ENCODE measurements at regions not wholly inside any gene's neighbourhood (a gene's known extent, or its start where the extent isn't known, plus 50 kb on each side); places are given as distances from the start of the nearest gene placed in this dataset.

DNA sequence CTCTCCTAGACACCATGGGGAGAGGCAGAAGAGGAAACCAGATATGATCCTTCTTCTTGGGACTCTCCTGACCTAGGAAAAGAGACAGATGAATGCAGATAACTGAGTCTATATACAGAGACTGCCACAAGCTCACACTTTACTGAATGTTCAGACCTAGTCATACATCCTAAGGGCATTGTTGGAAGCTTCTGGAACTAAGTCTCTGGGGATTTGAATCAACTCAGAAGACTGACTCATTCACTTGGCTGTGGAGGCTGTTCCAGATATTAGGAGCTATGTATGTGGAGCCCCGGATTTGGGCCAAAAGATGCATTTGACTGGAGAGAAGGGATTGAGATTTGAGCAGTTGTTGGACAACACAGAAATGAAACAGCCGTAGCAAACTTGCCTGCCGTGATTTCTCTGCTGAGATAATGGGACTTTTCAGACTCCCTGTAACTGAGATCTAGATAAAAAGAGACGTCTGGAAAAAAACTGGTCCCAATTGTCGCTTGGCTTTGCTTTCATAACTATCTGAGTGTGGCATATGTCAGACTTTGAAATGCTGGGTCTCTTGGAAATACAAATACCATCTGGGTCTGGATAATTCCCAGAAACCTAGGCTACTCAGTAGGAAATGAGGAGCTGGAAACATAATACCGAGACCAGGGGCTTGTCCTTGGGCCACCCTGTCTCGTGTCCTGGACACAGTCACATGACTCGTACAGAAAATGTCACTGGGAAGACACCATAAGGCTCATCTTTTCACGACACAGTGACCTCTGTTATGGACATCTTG lies 396.8 kb downstream of the NUAK1 start:
- Histone ChIP-seq H3K9me3 (ENCODE audit: low read length) (no peaks in the 10 kb centered on the region), H3K4me1 (ENCODE audit: low read length) (no peaks in the 10 kb centered on the region), H3K4me3 (ENCODE audit: low read length) (no peak overlapping the region), H3K9ac (ENCODE audit: low read length) (no peak overlapping the region), H3K36me3 (ENCODE audit: insufficient read depth, low read length) (no peaks in the 10 kb centered on the region), H3K27ac (ENCODE audit: low read length) (no peak overlapping the region), H2AFZ (ENCODE audit: low read length) (no peak overlapping the region), H4K20me1 (ENCODE audit: insufficient read depth, low read depth, low read length) (no peaks in the 10 kb centered on the region), H3K4me2 (ENCODE audit: low read depth, low read length, poor library complexity, severe bottlenecking) (no peak overlapping the region), H3K27me3 (ENCODE audit: low read length) (0 out of 2 replicates have a peak, but pooled peaks cover 3% of the 10 kb centered on the region), H3K9me2 (replicated peaks; ENCODE audit: insufficient read depth, low read length) (no peaks in the 10 kb centered on the region), H3K79me2 (ENCODE audit: low read length) (no peaks in the 10 kb centered on the region)
- no peak for DNase-seq

DNA sequence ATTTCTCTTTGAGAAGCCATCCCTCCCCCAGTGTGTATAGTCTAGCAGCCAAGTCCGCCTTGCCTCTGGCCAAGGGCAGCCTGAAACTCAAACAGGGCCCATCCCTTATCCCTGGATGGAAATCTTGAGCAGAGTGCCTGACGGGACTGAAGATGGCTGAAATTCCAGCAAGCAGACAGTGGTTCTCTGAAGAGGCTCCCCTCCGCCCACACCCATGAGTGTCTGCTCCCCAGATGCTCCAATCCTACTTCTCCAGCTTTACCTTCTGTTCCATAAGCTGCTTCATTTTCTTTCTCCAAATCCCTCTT lies 396.2 kb downstream of the NUAK1 start:
- no peak for DNase-seq
- Histone ChIP-seq H3K36me3 (ENCODE audit: insufficient read depth, low read length) (no peaks in the 10 kb centered on the region), H2AFZ (ENCODE audit: low read length) (no peak overlapping the region), H3K4me2 (ENCODE audit: low read depth, low read length, poor library complexity, severe bottlenecking) (no peak overlapping the region), H3K4me1 (ENCODE audit: low read length) (no peaks in the 10 kb centered on the region), H3K4me3 (ENCODE audit: low read length) (no peak overlapping the region), H3K79me2 (ENCODE audit: low read length) (no peaks in the 10 kb centered on the region), H3K27me3 (ENCODE audit: low read length) (0 out of 2 replicates have a peak, but pooled peaks cover 3% of the 10 kb centered on the region), H4K20me1 (ENCODE audit: insufficient read depth, low read depth, low read length) (no peaks in the 10 kb centered on the region), H3K9me3 (ENCODE audit: low read length) (no peaks in the 10 kb centered on the region), H3K9ac (ENCODE audit: low read length) (no peak overlapping the region), H3K9me2 (replicated peaks; ENCODE audit: insufficient read depth, low read length) (no peaks in the 10 kb centered on the region), H3K27ac (ENCODE audit: low read length) (no peak overlapping the region)

- Histone ChIP-seq H3K27ac (ENCODE audit: low read length) (no peak overlapping the region), H4K20me1 (ENCODE audit: insufficient read depth, low read depth, low read length) (no peaks in the 10 kb centered on the region), H3K27me3 (ENCODE audit: low read length) (0 out of 2 replicates have a peak, but pooled peaks cover 3% of the 10 kb centered on the region), H3K4me3 (ENCODE audit: low read length) (no peak overlapping the region), H3K79me2 (ENCODE audit: low read length) (no peaks in the 10 kb centered on the region), H3K9me2 (replicated peaks; ENCODE audit: insufficient read depth, low read length) (no peaks in the 10 kb centered on the region), H2AFZ (ENCODE audit: low read length) (no peak overlapping the region), H3K4me2 (ENCODE audit: low read depth, low read length, poor library complexity, severe bottlenecking) (no peak overlapping the region), H3K36me3 (ENCODE audit: insufficient read depth, low read length) (no peaks in the 10 kb centered on the region), H3K4me1 (ENCODE audit: low read length) (no peaks in the 10 kb centered on the region), H3K9me3 (ENCODE audit: low read length) (no peaks in the 10 kb centered on the region), H3K9ac (ENCODE audit: low read length) (no peak overlapping the region)
- no peak for DNase-seq
Observed at GRCh38 chr12:105744371-105745058, 394.2 kb downstream of the NUAK1 start.

DNA sequence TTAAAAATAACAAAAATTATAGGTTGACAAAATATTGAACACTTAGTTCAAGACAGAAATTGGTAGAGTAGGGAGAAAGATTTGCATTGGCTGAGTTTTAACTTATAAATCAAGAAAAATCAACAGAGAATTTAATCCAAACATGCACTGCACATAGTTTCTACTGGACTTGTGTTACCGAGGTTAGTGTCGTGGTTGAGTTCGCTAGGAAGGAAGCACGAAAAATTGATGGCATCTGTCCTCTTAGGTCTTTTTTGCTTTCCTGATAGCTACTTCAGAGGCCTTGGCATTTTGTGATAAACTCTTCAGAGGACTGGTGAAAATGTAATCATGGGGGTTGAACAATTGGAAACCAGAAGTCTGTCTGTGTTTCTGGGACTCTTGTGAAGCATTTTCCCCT lies 392.9 kb downstream of the NUAK1 start:
- no peaks in the 10 kb centered on the region for H3K79me2 ChIP-seq (ENCODE audit: low read length)
- no peaks in the 10 kb centered on the region for H3K4me1 ChIP-seq (ENCODE audit: low read length)
- no peaks in the 10 kb centered on the region for H3K36me3 ChIP-seq (ENCODE audit: insufficient read depth, low read length)
- no peaks in the 10 kb centered on the region for H3K9me2 ChIP-seq (replicated peaks; ENCODE audit: insufficient read depth, low read length)
- no peaks in the 10 kb centered on the region for H4K20me1 ChIP-seq (ENCODE audit: insufficient read depth, low read depth, low read length)
- no peak overlapping the region for H3K27ac ChIP-seq (ENCODE audit: low read length)
- 0 out of 2 replicates have a peak, but pooled peaks cover 3% of the 10 kb centered on the region for H3K27me3 ChIP-seq (ENCODE audit: low read length)
- no peak overlapping the region for H3K4me2 ChIP-seq (ENCODE audit: low read depth, low read length, poor library complexity, severe bottlenecking)
- H3K4me3 ChIP-seq (ENCODE audit: low read length), result no peak overlapping the region
- no peak overlapping the region for H2AFZ ChIP-seq (ENCODE audit: low read length)
- no peaks in the 10 kb centered on the region for H3K9me3 ChIP-seq (ENCODE audit: low read length)
- no peak overlapping the region for H3K9ac ChIP-seq (ENCODE audit: low read length)
- no peak for DNase-seq

DNA sequence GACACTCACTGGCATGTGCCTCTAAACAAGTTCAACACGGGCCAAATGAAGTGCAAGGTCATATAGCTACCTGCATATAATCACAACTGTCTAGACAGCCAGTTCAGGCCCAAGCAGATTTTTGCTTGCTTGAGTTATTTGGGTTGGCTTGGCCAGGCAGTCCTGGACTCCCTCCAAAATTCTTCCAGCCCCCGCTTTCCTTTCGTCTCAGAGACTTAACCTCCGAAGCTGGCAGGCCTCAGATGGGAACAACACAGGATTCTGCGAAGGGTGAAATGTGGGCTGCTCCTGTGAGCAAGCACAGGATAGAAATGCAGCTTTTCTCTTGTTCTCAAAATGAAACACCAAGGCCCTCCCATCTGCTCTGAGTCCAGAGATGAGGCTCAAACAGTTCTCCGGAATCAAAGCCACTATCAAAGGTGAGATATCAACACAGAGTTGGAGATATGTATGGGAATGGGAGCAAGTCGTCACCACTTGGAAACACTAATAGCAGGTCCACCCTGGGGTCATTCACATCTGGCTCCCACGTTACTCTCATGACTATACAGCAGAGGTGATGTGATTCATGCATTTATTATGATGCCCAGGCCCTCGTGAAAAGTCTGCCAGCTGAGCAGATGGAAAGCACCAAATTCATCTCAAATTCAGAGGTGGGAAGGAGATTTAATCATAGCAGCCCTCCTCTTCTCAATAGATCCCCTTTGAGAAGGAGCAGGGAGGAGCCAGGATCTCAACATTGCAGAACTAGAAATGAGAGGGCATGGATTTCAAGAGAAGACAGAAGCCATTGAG lies 389.8 kb downstream of the NUAK1 start:
- H2AFZ ChIP-seq (ENCODE audit: low read length), result no peak overlapping the region

GRCh38 chr12:105750096-105750495 lies 388.7 kb downstream of the NUAK1 start:
- no peak overlapping the region for H2AFZ ChIP-seq (ENCODE audit: low read length)
- no peak for DNase-seq
- no peaks in the 10 kb centered on the region for H3K9me2 ChIP-seq (replicated peaks; ENCODE audit: insufficient read depth, low read length)
- H3K9me3 ChIP-seq (ENCODE audit: low read length), result no peaks in the 10 kb centered on the region
- H3K27ac ChIP-seq (ENCODE audit: low read length), result no peak overlapping the region
- 0 out of 2 replicates have a peak, but pooled peaks cover 3% of the 10 kb centered on the region for H3K27me3 ChIP-seq (ENCODE audit: low read length)
- H3K36me3 ChIP-seq (ENCODE audit: insufficient read depth, low read length), result no peaks in the 10 kb centered on the region
- H3K79me2 ChIP-seq (ENCODE audit: low read length), result no peaks in the 10 kb centered on the region
- H3K4me3 ChIP-seq (ENCODE audit: low read length), result no peak overlapping the region
- no peak overlapping the region for H3K4me2 ChIP-seq (ENCODE audit: low read depth, low read length, poor library complexity, severe bottlenecking)
- H3K4me1 ChIP-seq (ENCODE audit: low read length), result no peaks in the 10 kb centered on the region
- H4K20me1 ChIP-seq (ENCODE audit: insufficient read depth, low read depth, low read length), result no peaks in the 10 kb centered on the region
- no peak overlapping the region for H3K9ac ChIP-seq (ENCODE audit: low read length)

More for the DNA sequence above, 389.8 kb downstream of the NUAK1 start:
- no peak overlapping the region for H3K4me3 ChIP-seq (ENCODE audit: low read length)
- 0 out of 2 replicates have a peak, but pooled peaks cover 3% of the 10 kb centered on the region for H3K27me3 ChIP-seq (ENCODE audit: low read length)
- no peaks in the 10 kb centered on the region for H3K9me2 ChIP-seq (replicated peaks; ENCODE audit: insufficient read depth, low read length)
- no peaks in the 10 kb centered on the region for H3K4me1 ChIP-seq (ENCODE audit: low read length)
- H3K36me3 ChIP-seq (ENCODE audit: insufficient read depth, low read length), result no peaks in the 10 kb centered on the region
- no peaks in the 10 kb centered on the region for H3K9me3 ChIP-seq (ENCODE audit: low read length)
- no peaks in the 10 kb centered on the region for H3K79me2 ChIP-seq (ENCODE audit: low read length)
- DNase-seq, result no peak
- no peak overlapping the region for H3K4me2 ChIP-seq (ENCODE audit: low read depth, low read length, poor library complexity, severe bottlenecking)
- no peak overlapping the region for H3K27ac ChIP-seq (ENCODE audit: low read length)
- H3K9ac ChIP-seq (ENCODE audit: low read length), result no peak overlapping the region
- H4K20me1 ChIP-seq (ENCODE audit: insufficient read depth, low read depth, low read length), result no peaks in the 10 kb centered on the region

DNA sequence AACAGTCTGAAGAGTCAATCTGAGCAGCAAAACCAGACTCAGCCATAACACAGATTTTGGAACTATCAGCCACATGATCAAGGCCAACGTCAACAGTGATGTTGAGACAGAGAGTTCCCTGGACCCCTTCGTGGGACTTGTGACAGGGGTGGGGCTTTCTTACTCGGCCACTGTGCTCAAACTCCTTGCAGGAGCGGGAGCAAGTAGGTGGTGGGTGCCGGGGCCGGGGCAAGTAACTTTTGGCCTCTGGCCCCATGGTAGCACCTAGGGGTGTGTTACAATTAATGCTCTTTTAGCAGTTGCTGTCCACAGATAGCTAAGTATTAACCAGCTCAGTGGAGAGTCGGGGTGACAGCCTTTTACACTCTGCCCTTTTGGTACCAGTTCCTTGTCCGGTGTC lies 384.4 kb downstream of the NUAK1 start:
- Histone ChIP-seq H3K27ac (ENCODE audit: low read length) (no peak overlapping the region), H3K4me2 (ENCODE audit: low read depth, low read length, poor library complexity, severe bottlenecking) (no peak overlapping the region), H3K9me2 (replicated peaks; ENCODE audit: insufficient read depth, low read length) (no peaks in the 10 kb centered on the region), H2AFZ (ENCODE audit: low read length) (no peak overlapping the region), H3K79me2 (ENCODE audit: low read length) (no peaks in the 10 kb centered on the region), H3K4me3 (ENCODE audit: low read length) (no peak overlapping the region), H3K4me1 (ENCODE audit: low read length) (no peaks in the 10 kb centered on the region), H3K36me3 (ENCODE audit: insufficient read depth, low read length) (no peaks in the 10 kb centered on the region), H3K9me3 (ENCODE audit: low read length) (no peaks in the 10 kb centered on the region), H3K27me3 (ENCODE audit: low read length) (no peaks in the 10 kb centered on the region), H3K9ac (ENCODE audit: low read length) (no peak overlapping the region), H4K20me1 (ENCODE audit: insufficient read depth, low read depth, low read length) (no peaks in the 10 kb centered on the region)
- peak; percentile 31 for DNase-seq

DNA sequence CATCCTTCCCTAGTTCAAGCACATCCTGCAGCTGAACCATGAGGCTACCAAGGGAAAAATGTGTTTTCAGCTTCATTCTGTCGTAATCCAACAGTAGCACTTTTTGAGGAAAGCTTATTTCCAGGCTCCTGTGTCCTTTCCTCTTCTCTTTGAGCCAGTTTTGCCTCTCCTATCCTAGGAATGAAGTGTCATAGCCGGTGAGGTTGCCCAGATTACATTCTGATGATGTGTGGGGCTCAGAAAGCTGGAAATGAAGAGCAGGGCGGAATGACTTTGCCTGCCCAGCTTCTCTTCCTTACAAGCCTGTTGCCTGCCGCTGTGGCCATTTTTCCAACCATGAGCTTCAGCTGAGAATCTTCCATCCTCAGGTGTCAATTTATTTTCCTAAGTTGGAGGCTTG lies 381.8 kb downstream of the NUAK1 start:
- DNase-seq, result no peak
- no peaks in the 10 kb centered on the region for H3K79me2 ChIP-seq (ENCODE audit: low read length)
- H3K9me3 ChIP-seq (ENCODE audit: low read length), result no peaks in the 10 kb centered on the region
- H3K9me2 ChIP-seq (replicated peaks; ENCODE audit: insufficient read depth, low read length), result no peaks in the 10 kb centered on the region
- no peak overlapping the region for H3K4me2 ChIP-seq (ENCODE audit: low read depth, low read length, poor library complexity, severe bottlenecking)
- no peaks in the 10 kb centered on the region for H4K20me1 ChIP-seq (ENCODE audit: insufficient read depth, low read depth, low read length)
- H3K27ac ChIP-seq (ENCODE audit: low read length), result no peak overlapping the region
- H3K27me3 ChIP-seq (ENCODE audit: low read length), result no peaks in the 10 kb centered on the region
- no peaks in the 10 kb centered on the region for H3K36me3 ChIP-seq (ENCODE audit: insufficient read depth, low read length)
- no peak overlapping the region for H3K9ac ChIP-seq (ENCODE audit: low read length)
- no peak overlapping the region for H3K4me3 ChIP-seq (ENCODE audit: low read length)
- no peaks in the 10 kb centered on the region for H3K4me1 ChIP-seq (ENCODE audit: low read length)
- H2AFZ ChIP-seq (ENCODE audit: low read length), result no peak overlapping the region

Measured in Karpas-422 (cell line).